ENCODE measurements at regions not wholly inside any gene's neighbourhood (a gene's known extent, or its start where the extent isn't known, plus 50 kb on each side); places are given as distances from the start of the nearest gene placed in this dataset.

GRCh38 chr7:25684360-25684759, 456.1 kb upstream of the NPVF start:
- TF ChIP-seq POLR2A (IDR thresholded peaks at IDR 0.05; ENCODE audit: low read length) (no peak), GATA1 (IDR thresholded peaks at IDR 0.05; ENCODE audit: low read depth, low read length) (no peak)

Data from erythroblast (primary cell).